ENCODE measurements at regions not wholly inside any gene's neighbourhood (a gene's known extent, or its start where the extent isn't known, plus 50 kb on each side); places are given as distances from the start of the nearest gene placed in this dataset.

GRCh38 chr6:147061252-147061651, 143.0 kb upstream of the STXBP5 start:
- Mint-ChIP-seq H3K36me3 (no peaks in the 10 kb centered on the region), H3K9me3 (no peaks in the 10 kb centered on the region; the same call in 1 of the 2 replicates), H3K4me3 (no peak overlapping the region), H3K27ac (no peak overlapping the region), H3K27me3 (ENCODE audit: low read depth) (no peaks in the 10 kb centered on the region), H3K4me1 (peaks cover 5% of the 10 kb centered on the region)
- DNase-seq (ENCODE audit: low spot score): no peak
- ChIA-PET POLR2A (no interaction called here), CTCF (no interaction called here)
- no peak for TF ChIP-seq MLX (CRISPR knock-in tag; IDR thresholded peaks at IDR 0.05)
- no peak for TF ChIP-seq ZNF532 (CRISPR knock-in tag; IDR thresholded peaks at IDR 0.05; ENCODE audit: borderline replicate concordance)
- TF ChIP-seq ELF4 (CRISPR knock-in tag; IDR thresholded peaks at IDR 0.05; ENCODE audit: low read depth): no peak
- no peak for TF ChIP-seq AR (CRISPR knock-in tag; IDR thresholded peaks at IDR 0.05)
- no peak for TF ChIP-seq PREB (CRISPR knock-in tag; IDR thresholded peaks at IDR 0.05; ENCODE audit: borderline replicate concordance)
- no peak for ATAC-seq

- POLR2A ChIA-PET: no interaction called here
- no peak for ATAC-seq
- no peak for TF ChIP-seq ELF4 (CRISPR knock-in tag; IDR thresholded peaks at IDR 0.05; ENCODE audit: low read depth)
- no peak for TF ChIP-seq FOXK1 (CRISPR knock-in tag; IDR thresholded peaks at IDR 0.05)
- TF ChIP-seq HMGXB4 (CRISPR knock-in tag; IDR thresholded peaks at IDR 0.05): no peak
- TF ChIP-seq USF2 (CRISPR knock-in tag; IDR thresholded peaks at IDR 0.05): no peak
- no peak for TF ChIP-seq NR3C1 (CRISPR knock-in tag; conservative IDR thresholded peaks at IDR 0.05; ENCODE audit: low read depth)
- no peak for TF ChIP-seq ZNF512 (CRISPR knock-in tag; IDR thresholded peaks at IDR 0.05; ENCODE audit: borderline replicate concordance)
- TF ChIP-seq SMAD3 (CRISPR knock-in tag; IDR thresholded peaks at IDR 0.05; ENCODE audit: borderline replicate concordance): no peak
- TF ChIP-seq RELA (CRISPR knock-in tag; IDR thresholded peaks at IDR 0.05; ENCODE audit: borderline replicate concordance): no peak
- TF ChIP-seq ZNF317 (CRISPR knock-in tag; IDR thresholded peaks at IDR 0.05; ENCODE audit: borderline replicate concordance, low read depth): no peak
- TF ChIP-seq CDX4 (CRISPR knock-in tag; IDR thresholded peaks at IDR 0.05; ENCODE audit: borderline replicate concordance): no peak
- no peak for TF ChIP-seq CTCF (IDR thresholded peaks at IDR 0.05)
Observed at GRCh38 chr6:147063469-147064031, 140.7 kb upstream of the STXBP5 start.

More at GRCh38 chr6:147063469-147064031, 140.7 kb upstream of the STXBP5 start:
- Mint-ChIP-seq H3K36me3 (peaks cover 2% of the 10 kb centered on the region), H3K9me3 (peaks cover 9% of the 10 kb centered on the region), H3K27ac (no peak overlapping the region), H3K4me3 (no peak overlapping the region), H3K27me3 (ENCODE audit: low read depth) (no peaks in the 10 kb centered on the region), H3K4me1 (peaks cover 2% of the 10 kb centered on the region; the same call in 1 of the 2 replicates)
- CTCF ChIA-PET: no interaction called here
- DNase-seq (ENCODE audit: low spot score): no peak

Data from WTC11 (cell line).